GM12892 (cell line): ENCODE measurements at regions not wholly inside any gene's neighbourhood (a gene's known extent, or its start where the extent isn't known, plus 50 kb on each side); places are given as distances from the start of the nearest gene placed in this dataset.

Experiments
- POLR2A ChIP-seq: IDR thresholded peaks from 2 replicates; pipeline ENCODE4 v1.6.1; 2011; ENCODE audit warnings: low read depth, low read length, control low read depth
- POLR2AphosphoS5 ChIP-seq: IDR thresholded peaks from 2 replicates; pipeline ENCODE4 v1.6.1; 2011; ENCODE audit warnings: low read depth, low read length, control low read depth

DNA sequence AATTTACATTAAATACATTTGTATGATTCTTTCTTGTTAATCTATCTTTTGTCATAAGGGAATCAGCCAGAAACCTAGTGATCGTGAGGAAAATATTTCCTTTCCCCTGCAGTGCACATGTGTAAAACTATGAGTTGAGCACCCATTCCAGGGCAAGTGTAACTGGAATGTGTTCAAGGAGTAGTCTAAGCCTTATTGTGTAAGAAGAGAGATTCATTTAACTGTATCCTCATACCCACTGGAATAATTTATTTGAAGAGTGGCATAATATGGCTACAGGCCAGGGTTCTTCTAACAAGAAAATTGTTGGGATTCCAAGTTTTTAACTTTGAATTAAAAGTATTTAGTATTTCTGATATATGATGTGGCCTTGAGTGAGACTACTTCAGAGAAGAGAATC, 1692.7 kb downstream of the EFNA5 start:
- TF ChIP-seq POLR2AphosphoS5 = no peak
- TF ChIP-seq POLR2A = no peak
